Bronchial epithelial cell (primary cell): ENCODE measurements at regions not wholly inside any gene's neighbourhood (a gene's known extent, or its start where the extent isn't known, plus 50 kb on each side); places are given as distances from the start of the nearest gene placed in this dataset.

Experiments used
- DNase-seq: peaks from one replicate; pipeline ENCODE4 v3.0.0-alpha.2; 2010; ENCODE audit warnings: low read depth
- FAIRE-seq: peaks from 2 replicates; lab custom pipeline; 2011; peaks lifted over from hg19 to GRCh38; lab: Jason Lieb, UNC
- H3K27me3 ChIP-seq: 2 replicates; pipeline ENCODE4 v1.5.1; 2011; ENCODE audit warnings: low read length; ENCODE audit not compliant: control insufficient read depth, insufficient read depth
- H3K36me3 ChIP-seq: 2 replicates; pipeline ENCODE4 v1.5.1; 2011; ENCODE audit warnings: low read length; ENCODE audit not compliant: control insufficient read depth, insufficient read depth
- H3K4me3 ChIP-seq: 2 replicates; pipeline ENCODE4 v1.5.1; 2011; ENCODE audit warnings: mild to moderate bottlenecking, low read depth, low read length, control low read depth
- TF ChIP-seq, protein P1 (sequence below): IDR thresholded peaks from 2 replicates; pipeline ENCODE4 v1.5.1; 2011; ENCODE audit warnings: mild to moderate bottlenecking, moderate library complexity, low read length, control low read depth, inconsistent platforms; ENCODE audit not compliant: insufficient read depth, severe bottlenecking

DNA sequence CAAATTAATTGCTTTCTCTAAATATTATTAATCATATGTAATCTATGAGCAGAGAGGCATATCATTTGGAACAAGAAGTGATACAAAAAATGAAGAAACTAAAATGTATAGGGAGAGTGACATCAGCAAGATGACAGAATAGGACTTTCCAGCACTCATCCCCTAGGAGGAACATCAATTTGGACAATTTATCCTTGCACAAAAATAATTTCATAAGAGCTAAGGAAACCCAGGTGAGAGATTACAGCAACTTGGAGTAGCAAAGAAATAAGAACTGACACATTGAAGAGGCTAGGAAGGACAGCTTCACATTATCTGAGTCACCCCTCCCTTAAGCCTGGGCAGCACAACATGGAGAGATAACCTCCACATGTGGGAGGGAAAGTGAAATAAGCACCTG lies 347.5 kb downstream of the MAFB start:
- no peak for FAIRE-seq
- Histone ChIP-seq H3K36me3 (no peaks in the 10 kb centered on the region), H3K4me3 (no peak overlapping the region), H3K27me3 (no peaks in the 10 kb centered on the region)
- DNase-seq, result no peak
- TF ChIP-seq, protein P1, sequence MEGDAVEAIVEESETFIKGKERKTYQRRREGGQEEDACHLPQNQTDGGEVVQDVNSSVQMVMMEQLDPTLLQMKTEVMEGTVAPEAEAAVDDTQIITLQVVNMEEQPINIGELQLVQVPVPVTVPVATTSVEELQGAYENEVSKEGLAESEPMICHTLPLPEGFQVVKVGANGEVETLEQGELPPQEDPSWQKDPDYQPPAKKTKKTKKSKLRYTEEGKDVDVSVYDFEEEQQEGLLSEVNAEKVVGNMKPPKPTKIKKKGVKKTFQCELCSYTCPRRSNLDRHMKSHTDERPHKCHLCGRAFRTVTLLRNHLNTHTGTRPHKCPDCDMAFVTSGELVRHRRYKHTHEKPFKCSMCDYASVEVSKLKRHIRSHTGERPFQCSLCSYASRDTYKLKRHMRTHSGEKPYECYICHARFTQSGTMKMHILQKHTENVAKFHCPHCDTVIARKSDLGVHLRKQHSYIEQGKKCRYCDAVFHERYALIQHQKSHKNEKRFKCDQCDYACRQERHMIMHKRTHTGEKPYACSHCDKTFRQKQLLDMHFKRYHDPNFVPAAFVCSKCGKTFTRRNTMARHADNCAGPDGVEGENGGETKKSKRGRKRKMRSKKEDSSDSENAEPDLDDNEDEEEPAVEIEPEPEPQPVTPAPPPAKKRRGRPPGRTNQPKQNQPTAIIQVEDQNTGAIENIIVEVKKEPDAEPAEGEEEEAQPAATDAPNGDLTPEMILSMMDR, result no peak

DNA sequence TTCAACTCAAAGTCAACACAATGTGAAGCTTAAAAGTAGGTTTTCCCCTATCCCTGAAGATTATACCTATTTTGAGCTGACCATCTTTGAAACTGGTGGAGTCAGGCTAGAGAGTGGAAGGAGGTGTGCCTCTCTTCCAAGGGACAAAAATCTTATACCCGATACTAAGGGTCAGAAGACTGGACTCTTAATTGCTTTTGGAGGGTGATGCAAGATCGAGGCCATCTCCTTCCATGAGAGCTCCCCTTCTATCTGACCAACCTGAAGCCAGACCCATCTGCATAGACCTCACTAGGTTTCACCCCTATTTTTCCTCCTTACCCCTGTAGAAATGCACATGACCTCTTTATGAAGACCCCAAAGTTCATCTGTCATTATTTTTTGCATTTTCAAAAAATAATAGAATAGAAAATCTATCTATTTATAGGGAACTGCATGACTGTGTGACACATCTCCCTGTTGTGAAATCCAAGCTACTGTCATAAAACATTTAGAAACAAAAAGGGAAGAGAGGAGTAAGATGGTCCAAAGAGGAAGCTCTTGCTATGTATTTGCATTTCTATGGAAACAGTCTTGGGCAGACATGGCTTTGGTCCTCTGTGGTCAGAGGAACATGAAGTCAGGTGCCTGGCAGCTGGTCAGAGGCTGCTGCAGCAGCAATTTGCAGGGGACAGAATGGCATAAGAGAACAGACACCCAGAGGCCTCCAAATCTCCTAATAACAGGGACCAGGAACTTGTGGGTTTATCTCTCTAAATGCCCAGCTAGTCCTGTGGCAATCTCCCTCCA lies 349.2 kb downstream of the MAFB start:
- Histone ChIP-seq H3K4me3 (no peak overlapping the region), H3K36me3 (no peaks in the 10 kb centered on the region), H3K27me3 (no peaks in the 10 kb centered on the region)
- DNase-seq (peak; percentile 5), FAIRE-seq (no peak)
- TF ChIP-seq, protein P1, result no peak

DNA sequence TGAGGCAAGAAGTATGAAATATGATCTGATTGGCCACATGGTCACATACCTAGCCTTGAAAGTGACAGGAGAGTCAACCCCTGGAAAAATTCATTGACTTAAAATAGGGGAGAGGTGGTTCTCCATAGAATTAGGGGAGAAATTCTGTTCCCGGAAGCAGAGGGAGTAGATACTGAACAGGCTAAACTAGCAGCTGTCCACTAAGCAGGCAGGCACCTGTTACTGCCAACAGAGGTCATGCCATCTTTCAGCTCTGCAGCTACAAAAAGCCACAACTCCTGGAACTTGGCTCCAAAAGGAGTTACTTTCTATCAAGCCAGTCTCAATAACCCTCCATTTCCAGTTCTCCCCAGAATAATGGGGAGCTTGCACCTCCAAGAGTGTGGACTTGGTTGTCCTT lies 352.5 kb downstream of the MAFB start:
- no peak overlapping the region for H3K4me3 ChIP-seq
- H3K27me3 ChIP-seq, result no peaks in the 10 kb centered on the region
- TF ChIP-seq, protein P1, result no peak
- no peaks in the 10 kb centered on the region for H3K36me3 ChIP-seq
- FAIRE-seq, result no peak
- DNase-seq, result no peak

GRCh38 chr20:40335901-40336351 lies 353.1 kb downstream of the MAFB start:
- DNase-seq (no peak), FAIRE-seq (no peak)
- no peaks in the 10 kb centered on the region for H3K36me3 ChIP-seq
- H3K4me3 ChIP-seq, result no peak overlapping the region
- TF ChIP-seq, protein P1, result no peak
- H3K27me3 ChIP-seq, result no peaks in the 10 kb centered on the region

DNA sequence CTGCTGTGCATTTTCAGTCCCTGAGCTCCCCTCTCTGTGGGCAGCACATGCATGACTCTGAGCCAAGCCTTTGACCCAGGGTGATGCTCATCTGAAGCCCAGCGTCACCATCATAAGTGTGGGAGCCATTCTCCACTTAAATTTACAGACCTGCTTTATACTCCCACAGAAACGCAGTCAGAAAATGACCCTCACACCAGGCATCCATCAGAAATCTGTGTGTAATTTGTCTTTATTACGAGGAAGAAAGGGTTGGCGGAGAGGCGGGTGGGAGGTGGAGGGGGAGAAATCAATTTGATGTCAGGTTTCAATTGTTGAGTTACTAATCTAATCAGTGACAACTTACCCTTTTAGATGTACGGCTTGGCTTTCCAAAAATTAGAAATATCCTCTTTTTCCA lies 353.6 kb downstream of the MAFB start:
- TF ChIP-seq, protein P1, result no peak
- no peaks in the 10 kb centered on the region for H3K27me3 ChIP-seq
- FAIRE-seq (no peak), DNase-seq (no peak)
- no peak overlapping the region for H3K4me3 ChIP-seq
- H3K36me3 ChIP-seq, result no peaks in the 10 kb centered on the region

- DNase-seq (no peak), FAIRE-seq (no peak)
- Histone ChIP-seq H3K36me3 (no peaks in the 10 kb centered on the region), H3K4me3 (no peak overlapping the region), H3K27me3 (no peaks in the 10 kb centered on the region)
- TF ChIP-seq, protein P1, result no peak
Observed at GRCh38 chr20:40333591-40333990, 355.4 kb downstream of the MAFB start.
